ENCODE measurements at regions not wholly inside any gene's neighbourhood (a gene's known extent, or its start where the extent isn't known, plus 50 kb on each side); places are given as distances from the start of the nearest gene placed in this dataset.
"Not testable (repeated sequence)": the region's sequence is repeated elsewhere in the genome, so short reads cannot be mapped to it uniquely, and the experiment has no call there.

DNA sequence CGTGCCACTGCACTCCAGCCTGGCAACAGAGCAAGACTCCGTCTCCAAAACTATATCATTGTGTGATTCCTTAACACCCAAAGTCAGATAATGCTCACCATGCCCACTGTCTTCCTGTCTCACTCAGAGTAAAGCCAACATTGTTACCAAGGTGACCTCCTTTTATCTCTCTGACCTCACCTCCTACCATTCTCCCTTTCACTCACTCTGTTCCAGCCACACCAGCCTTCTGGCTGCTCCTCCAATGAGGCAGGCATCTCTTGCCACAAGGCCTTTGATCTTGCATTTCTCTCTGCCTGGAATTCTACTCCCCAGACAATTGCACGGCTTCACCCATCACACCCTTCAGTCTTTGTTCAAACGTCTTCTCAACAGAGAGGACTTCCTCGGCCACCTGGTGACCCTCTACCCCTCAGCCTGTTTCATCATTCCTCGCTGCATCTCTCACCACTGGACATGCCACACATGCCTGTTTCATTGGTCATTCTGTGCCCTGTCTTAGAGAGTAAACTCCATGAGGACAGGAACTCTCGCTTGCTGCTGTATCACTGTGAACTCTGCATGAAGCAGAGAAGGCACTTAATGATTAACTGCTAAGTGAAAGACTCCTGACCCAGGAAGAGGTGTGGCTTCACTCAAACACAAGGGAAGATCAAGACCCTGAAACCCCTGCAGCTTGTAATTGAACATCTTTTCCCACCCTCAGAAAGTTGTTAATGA lies 67.1 kb upstream of the CAPZB start:
- H3K4me3 ChIP-seq (ENCODE audit: low read depth, low read length, poor library complexity, severe bottlenecking) = no peak overlapping the region
- intact Hi-C loops (cut with micrococcal nuclease; ENCODE audit: unreplicated experiment) = no loop called here
- no TSS peak for BruUV-seq (replicated peaks)
- TF ChIP-seq EZH2 (IDR thresholded peaks at IDR 0.05; ENCODE audit: borderline replicate concordance, low read depth, low read length, poor library complexity, severe bottlenecking) = no peak
- TF ChIP-seq, protein P1, sequence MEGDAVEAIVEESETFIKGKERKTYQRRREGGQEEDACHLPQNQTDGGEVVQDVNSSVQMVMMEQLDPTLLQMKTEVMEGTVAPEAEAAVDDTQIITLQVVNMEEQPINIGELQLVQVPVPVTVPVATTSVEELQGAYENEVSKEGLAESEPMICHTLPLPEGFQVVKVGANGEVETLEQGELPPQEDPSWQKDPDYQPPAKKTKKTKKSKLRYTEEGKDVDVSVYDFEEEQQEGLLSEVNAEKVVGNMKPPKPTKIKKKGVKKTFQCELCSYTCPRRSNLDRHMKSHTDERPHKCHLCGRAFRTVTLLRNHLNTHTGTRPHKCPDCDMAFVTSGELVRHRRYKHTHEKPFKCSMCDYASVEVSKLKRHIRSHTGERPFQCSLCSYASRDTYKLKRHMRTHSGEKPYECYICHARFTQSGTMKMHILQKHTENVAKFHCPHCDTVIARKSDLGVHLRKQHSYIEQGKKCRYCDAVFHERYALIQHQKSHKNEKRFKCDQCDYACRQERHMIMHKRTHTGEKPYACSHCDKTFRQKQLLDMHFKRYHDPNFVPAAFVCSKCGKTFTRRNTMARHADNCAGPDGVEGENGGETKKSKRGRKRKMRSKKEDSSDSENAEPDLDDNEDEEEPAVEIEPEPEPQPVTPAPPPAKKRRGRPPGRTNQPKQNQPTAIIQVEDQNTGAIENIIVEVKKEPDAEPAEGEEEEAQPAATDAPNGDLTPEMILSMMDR (conservative IDR thresholded peaks at IDR 0.05; ENCODE audit: low read depth, low read length) = no peak
- POLR2A ChIA-PET (ENCODE audit: low non-redundant PET) = no interaction called here
- CTCF ChIA-PET = no interaction called here
- DNase-seq (ENCODE audit: low spot score) = no peak
- peaks cover 14% of the 10 kb centered on the region for H3K27me3 ChIP-seq (replicated peaks; ENCODE audit: insufficient read depth, low read depth, low read length, poor library complexity)
- H3K27ac ChIP-seq (ENCODE audit: low read depth, low read length, poor library complexity, severe bottlenecking) = no peak overlapping the region
- no peaks in the 10 kb centered on the region for H3K36me3 ChIP-seq (ENCODE audit: insufficient read depth, low read length, poor library complexity, severe bottlenecking)
- no peaks in the 10 kb centered on the region for H3K4me1 ChIP-seq (ENCODE audit: insufficient read depth, low read length, poor library complexity, severe bottlenecking)
- peaks cover 9% of the 10 kb centered on the region for H3K9me3 ChIP-seq (ENCODE audit: low read depth, low read length, poor library complexity, severe bottlenecking)

DNA sequence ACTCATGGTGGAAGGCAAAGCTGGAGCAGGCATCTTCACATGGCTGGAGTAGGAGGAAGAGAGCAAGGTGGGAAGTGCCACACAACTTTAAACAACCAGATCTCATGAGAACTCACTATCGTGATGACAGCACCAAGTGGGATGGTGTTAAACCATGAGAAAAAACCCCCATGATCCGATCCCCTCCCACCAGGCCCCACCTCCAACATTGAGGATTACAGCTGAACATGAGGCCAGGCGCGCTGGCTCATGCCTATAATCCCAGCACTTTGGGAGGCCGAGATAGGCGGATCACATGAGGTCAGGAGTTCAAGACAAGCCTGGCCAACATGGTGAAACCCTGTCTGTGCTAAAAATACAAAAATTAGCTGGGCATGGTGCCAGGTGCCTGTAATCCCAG lies 66.5 kb upstream of the CAPZB start:
- H3K4me1 ChIP-seq (ENCODE audit: insufficient read depth, low read length, poor library complexity, severe bottlenecking); POLR2A ChIA-PET (ENCODE audit: low non-redundant PET); H3K27me3 ChIP-seq (replicated peaks; ENCODE audit: insufficient read depth, low read depth, low read length, poor library complexity); H3K27ac ChIP-seq (ENCODE audit: low read depth, low read length, poor library complexity, severe bottlenecking); H3K4me3 ChIP-seq (ENCODE audit: low read depth, low read length, poor library complexity, severe bottlenecking); intact Hi-C loops (cut with micrococcal nuclease; ENCODE audit: unreplicated experiment); CTCF ChIA-PET; BruUV-seq (replicated peaks); H3K36me3 ChIP-seq (ENCODE audit: insufficient read depth, low read length, poor library complexity, severe bottlenecking); DNase-seq (ENCODE audit: low spot score): not testable (repeated sequence)
- peaks cover 13% of the 10 kb centered on the region for H3K9me3 ChIP-seq (ENCODE audit: low read depth, low read length, poor library complexity, severe bottlenecking)

DNA sequence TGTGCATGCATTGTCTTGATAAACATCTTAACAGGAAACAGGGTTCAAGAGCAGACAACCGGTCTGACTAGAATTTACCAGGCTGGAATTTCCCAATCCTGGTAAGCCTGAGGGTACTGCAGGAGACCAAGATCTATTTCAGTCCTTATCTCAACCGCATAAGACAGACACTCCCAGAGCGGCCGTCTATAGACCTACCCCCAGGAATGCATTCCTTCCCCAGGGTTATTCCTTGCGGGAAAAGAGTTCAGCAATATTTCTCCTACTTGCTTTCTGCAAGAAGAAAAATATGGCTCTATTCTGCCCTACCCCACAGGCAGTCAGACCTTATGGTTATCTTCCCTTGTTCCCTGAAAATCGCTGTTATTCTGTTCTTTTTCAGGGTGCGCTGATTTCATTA lies 65.1 kb upstream of the CAPZB start:
- CTCF ChIA-PET; H3K27ac ChIP-seq (ENCODE audit: low read depth, low read length, poor library complexity, severe bottlenecking); intact Hi-C loops (cut with micrococcal nuclease; ENCODE audit: unreplicated experiment); BruUV-seq (replicated peaks); POLR2A ChIA-PET (ENCODE audit: low non-redundant PET); DNase-seq (ENCODE audit: low spot score); H3K4me1 ChIP-seq (ENCODE audit: insufficient read depth, low read length, poor library complexity, severe bottlenecking); H3K4me3 ChIP-seq (ENCODE audit: low read depth, low read length, poor library complexity, severe bottlenecking); H3K27me3 ChIP-seq (replicated peaks; ENCODE audit: insufficient read depth, low read depth, low read length, poor library complexity); H3K36me3 ChIP-seq (ENCODE audit: insufficient read depth, low read length, poor library complexity, severe bottlenecking): not testable (repeated sequence)
- peaks cover 13% of the 10 kb centered on the region for H3K9me3 ChIP-seq (ENCODE audit: low read depth, low read length, poor library complexity, severe bottlenecking)

DNA sequence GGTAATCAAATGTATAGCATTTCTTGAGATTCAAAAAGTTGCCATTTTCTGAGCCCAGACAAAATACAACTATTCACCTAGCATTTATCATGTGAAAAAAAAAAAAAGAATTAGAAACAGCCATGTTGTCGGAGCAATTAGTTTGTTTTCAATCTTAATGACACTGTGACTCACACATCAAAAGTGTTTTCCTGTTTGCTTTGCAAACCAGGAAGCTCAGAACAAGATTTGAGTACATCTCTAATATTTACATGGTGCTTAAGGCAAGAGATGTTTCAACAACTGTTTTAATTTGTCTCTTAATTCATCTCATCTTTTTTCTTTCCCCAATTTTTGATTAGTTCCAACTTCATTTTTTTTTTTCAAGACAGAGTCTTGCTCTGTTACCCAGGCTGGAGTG lies 62.5 kb upstream of the CAPZB start:
- DNase-seq (ENCODE audit: low spot score) = no peak
- Histone ChIP-seq H3K4me1 (ENCODE audit: insufficient read depth, low read length, poor library complexity, severe bottlenecking) (no peaks in the 10 kb centered on the region), H3K27ac (ENCODE audit: low read depth, low read length, poor library complexity, severe bottlenecking) (no peak overlapping the region), H3K9me3 (ENCODE audit: low read depth, low read length, poor library complexity, severe bottlenecking) (peaks cover 13% of the 10 kb centered on the region), H3K36me3 (ENCODE audit: insufficient read depth, low read length, poor library complexity, severe bottlenecking) (no peaks in the 10 kb centered on the region), H3K4me3 (ENCODE audit: low read depth, low read length, poor library complexity, severe bottlenecking) (no peak overlapping the region), H3K27me3 (replicated peaks; ENCODE audit: insufficient read depth, low read depth, low read length, poor library complexity) (peaks cover 4% of the 10 kb centered on the region)
- CTCF ChIA-PET = interaction anchor here (0.6 kb wide), 1 partner anchor 993 kb away, joined by 5 read pairs; no protein-coding TSS in a partner anchor
- TF ChIP-seq, protein P1 (conservative IDR thresholded peaks at IDR 0.05; ENCODE audit: low read depth, low read length) = no peak
- no peak for TF ChIP-seq EZH2 (IDR thresholded peaks at IDR 0.05; ENCODE audit: borderline replicate concordance, low read depth, low read length, poor library complexity, severe bottlenecking)
- POLR2A ChIA-PET (ENCODE audit: low non-redundant PET) = no interaction called here
- no TSS peak for BruUV-seq (replicated peaks)
- intact Hi-C loops (cut with micrococcal nuclease; ENCODE audit: unreplicated experiment) = no loop called here
